GM21529 (cell line): ENCODE measurements at regions not wholly inside any gene's neighbourhood (a gene's known extent, or its start where the extent isn't known, plus 50 kb on each side); places are given as distances from the start of the nearest gene placed in this dataset.

ENCODE experiments used
- ATAC-seq: cut with Tn5 transposase; IDR thresholded peaks from one replicate; pipeline ENCODE4 v1.9.1; 2021; ENCODE audit not compliant: unreplicated experiment

- ATAC-seq, result no peak
Measured at GRCh38 chr12:103178366-103179080, 221.0 kb downstream of the ASCL1 start.

DNA sequence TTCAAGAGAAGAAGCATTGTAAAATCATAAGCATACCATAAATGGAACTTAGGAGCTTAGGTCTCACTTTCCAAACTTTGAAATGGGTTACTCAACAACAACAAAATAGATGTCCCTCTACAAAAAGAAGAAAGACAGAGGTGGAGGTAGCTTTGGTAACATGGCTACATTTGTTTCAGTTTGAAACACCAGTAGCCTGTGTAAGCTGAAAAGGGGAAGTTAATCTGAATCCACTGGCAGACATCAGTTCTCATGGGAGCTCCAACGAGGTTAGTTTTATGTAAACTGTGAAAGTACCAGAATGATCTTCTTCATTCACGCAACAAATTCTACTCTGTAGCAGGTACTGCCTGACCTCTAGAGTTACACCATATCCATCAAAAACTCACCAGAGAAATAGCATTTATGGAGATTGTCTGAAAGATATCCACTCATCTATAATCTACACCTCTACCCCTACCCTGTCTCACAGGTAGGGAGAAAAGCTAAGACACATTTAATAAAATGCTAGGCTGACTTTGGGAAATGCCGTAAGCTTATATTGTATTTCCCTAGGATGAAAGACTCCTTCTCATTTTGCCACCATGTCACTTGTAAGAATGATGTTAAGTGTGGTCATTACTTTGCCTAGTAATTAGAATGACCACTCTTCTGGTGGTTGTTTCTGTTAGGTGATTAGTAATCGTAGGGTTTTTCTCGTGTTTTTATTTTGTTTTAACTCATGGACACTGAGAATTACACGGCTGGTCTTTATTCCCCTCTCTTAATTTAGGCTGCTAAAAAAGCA, 224.1 kb downstream of the ASCL1 start:
- peak; percentile 95 for ATAC-seq

GRCh38 chr12:103182299-103182698, 224.8 kb downstream of the ASCL1 start:
- no peak for ATAC-seq

DNA sequence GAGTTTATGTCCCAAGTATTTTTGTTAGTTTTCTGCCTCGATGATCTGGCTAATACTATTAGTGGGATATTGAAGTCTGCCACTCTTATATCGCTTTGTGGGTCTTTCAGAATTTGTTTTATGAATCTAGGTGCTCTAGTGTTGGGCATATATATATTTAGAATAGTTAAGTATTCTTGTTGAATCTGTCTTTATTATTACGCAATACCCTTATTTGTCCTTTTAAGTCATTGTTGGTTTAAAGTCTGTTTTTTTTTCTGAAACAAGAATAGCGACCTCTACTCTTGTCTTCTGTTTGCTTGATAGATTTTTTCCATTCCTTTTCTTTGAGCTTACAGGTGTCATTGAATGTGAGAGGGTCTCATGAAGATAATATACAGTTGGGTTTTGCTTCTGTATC, 239.0 kb downstream of the ASCL1 start:
- ATAC-seq, result no peak

DNA sequence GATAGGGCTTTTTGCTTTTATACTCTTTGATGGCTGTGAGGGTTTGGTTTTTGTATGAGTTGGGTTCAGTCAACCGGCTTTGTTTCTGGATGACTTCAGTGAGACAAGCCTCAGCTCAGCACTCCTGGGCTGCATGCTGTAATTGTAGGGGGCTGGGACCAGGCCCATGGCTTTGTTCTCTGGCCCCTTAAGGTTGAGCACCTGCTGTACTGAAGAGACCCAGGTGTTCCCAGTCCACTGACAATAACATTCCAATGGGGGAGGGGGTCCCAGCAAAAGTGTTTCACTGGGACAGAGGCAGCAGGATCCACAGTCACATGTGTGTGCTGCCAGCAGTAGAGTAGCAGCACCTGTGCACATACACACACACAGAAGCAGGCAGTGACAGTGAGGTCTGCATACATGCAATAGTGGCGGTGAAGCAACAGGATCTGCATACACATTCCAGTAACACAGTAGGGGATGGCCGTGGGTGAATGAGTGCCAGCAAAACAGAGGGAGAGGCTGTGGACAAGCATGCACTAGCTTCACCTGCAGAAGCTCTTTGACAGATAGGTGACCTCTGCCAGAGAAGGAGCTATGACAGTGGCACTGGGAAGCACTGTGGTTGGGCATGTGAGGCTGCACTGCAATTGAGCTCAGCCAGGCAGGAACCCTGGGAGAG, 240.4 kb downstream of the ASCL1 start:
- ATAC-seq, result no peak

GRCh38 chr12:103198499-103198898, 241.0 kb downstream of the ASCL1 start:
- no peak for ATAC-seq

DNA sequence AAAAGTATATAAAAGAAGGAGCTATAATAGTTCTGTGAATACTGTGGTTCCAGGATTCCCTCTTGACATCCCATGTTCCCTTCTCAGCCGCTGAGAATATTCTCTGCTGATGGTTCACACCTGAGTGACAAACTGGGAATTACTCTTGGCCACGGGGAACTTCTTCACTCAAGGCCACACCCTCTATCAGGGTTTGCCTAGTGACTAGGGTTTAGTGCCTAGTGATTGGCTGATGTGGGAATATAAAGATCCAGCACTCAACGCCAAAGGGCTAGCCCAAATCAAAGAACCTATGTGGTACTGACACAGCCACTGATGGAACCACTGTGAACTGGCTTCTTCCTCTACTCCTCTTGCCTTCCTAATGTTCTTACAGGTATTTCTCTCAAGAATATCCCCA, 248.4 kb downstream of the ASCL1 start:
- no peak for ATAC-seq

DNA sequence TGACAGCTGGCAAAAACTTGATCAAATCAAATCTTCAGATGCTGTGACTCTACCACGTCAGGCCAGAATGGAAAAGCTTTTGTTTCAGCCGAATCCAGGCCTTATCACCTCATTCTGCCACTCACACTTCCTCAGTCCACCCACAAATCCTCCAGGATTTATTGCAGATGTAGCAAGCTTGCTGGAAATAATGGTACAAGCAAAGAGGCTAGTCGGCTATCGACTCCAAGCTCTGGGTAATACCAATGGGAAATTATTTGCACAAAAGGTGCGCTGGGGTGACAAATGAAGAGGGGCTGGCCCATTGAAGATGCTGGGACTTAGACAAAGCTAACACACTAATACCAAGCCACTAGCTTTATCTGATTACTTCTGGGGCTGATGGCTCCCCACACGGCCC, 250.5 kb downstream of the ASCL1 start:
- ATAC-seq, result no peak

DNA sequence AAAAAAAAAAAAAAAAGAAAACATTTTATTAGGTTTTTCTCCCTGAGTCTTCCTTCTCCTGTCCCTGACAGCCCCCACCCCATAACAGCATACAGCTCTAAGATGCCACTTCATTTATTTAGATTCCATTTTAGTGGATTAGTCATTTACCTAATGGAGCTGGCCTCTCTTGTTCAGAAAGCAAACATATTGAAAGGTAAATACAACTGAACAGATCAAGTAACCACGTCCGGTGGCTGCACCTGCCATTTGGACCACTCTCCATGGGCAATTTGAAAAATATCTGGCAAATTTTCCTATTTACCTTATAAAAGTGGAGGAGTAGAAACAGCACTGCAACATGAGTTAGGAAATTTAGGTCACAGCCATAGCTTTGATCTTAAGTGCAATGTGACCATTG, 254.6 kb downstream of the C12orf42 start:
- no peak for ATAC-seq

GRCh38 chr12:103244596-103244995, 251.2 kb downstream of the C12orf42 start:
- no peak for ATAC-seq

DNA sequence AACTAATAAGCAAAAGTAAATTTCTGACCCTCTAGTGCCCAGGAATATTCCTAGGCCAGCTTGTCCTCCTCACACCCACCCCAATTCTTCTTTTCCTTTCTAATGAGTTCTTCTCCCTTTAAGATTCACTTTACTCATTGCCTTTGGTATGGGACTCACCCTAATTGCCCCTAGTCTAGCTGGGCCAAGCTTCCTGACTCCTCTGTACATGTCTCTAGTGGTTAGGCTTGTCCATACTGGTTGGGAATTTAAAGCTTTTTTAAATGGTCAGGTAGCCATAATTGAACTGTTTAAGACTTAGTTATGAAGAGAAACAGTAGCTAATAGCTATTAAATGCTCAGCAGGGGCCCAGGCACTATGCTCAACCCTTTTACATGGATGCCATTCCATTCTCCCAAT, 248.2 kb downstream of the C12orf42 start:
- no peak for ATAC-seq

DNA sequence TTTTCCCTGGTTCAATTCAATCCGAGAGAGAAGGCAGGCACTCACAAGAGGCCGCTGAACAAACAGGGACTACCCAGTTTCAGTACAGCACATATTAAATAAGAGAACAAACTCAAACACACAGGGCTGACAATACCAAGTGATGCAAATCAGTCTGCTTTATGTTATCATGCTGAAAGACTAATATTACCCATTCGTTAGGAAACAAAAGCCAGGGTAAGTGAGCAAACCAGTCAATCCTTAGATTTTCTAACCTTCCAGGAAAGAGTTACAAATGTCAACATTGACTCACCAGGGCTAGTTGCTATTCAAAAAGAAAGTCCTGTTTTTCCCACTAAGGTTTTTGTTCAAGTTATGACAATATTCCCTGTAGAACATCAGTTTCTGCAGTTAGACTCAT, 246.2 kb downstream of the C12orf42 start:
- no peak for ATAC-seq

- no peak for ATAC-seq
Measured at GRCh38 chr12:103250487-103250886, 245.3 kb downstream of the C12orf42 start.
